ENCODE measurements at regions not wholly inside any gene's neighbourhood (a gene's known extent, or its start where the extent isn't known, plus 50 kb on each side); places are given as distances from the start of the nearest gene placed in this dataset.

- Histone ChIP-seq H3K27me3 (no peaks in the 10 kb centered on the region), H3K9me3 (no peaks in the 10 kb centered on the region), H3K4me1 (ENCODE audit: insufficient read depth) (no peaks in the 10 kb centered on the region), H3K36me3 (no peaks in the 10 kb centered on the region), H3K27ac (no peak overlapping the region), H3K4me3 (no peak overlapping the region)
- TF ChIP-seq CTCF (IDR thresholded peaks at IDR 0.05) (no peak), POLR2A (IDR thresholded peaks at IDR 0.05) (no peak), EP300 (IDR thresholded peaks at IDR 0.05) (no peak)
- intact Hi-C loops (cut with DNase I), result no loop called here
- no peak for DNase-seq
Measured at GRCh38 chr3:76586471-76586870, 453.4 kb upstream of the ROBO2 start.

- TF ChIP-seq CTCF (IDR thresholded peaks at IDR 0.05), result no peak
- no peak for TF ChIP-seq EP300 (IDR thresholded peaks at IDR 0.05)
- TF ChIP-seq POLR2A (IDR thresholded peaks at IDR 0.05), result no peak
- intact Hi-C loops (cut with DNase I), result no loop called here
- Histone ChIP-seq H3K27ac (no peak overlapping the region), H3K4me3 (no peak overlapping the region), H3K9me3 (no peaks in the 10 kb centered on the region), H3K36me3 (no peaks in the 10 kb centered on the region), H3K27me3 (no peaks in the 10 kb centered on the region), H3K4me1 (ENCODE audit: insufficient read depth) (no peaks in the 10 kb centered on the region)
- 93 to 94% (median 93%) methylated on average over 11 of the region's 11 CpGs for WGBS, 3 donors
- DNase-seq, result no peak
Measured at GRCh38 chr3:76610150-76610549, 429.7 kb upstream of the ROBO2 start.

DNA sequence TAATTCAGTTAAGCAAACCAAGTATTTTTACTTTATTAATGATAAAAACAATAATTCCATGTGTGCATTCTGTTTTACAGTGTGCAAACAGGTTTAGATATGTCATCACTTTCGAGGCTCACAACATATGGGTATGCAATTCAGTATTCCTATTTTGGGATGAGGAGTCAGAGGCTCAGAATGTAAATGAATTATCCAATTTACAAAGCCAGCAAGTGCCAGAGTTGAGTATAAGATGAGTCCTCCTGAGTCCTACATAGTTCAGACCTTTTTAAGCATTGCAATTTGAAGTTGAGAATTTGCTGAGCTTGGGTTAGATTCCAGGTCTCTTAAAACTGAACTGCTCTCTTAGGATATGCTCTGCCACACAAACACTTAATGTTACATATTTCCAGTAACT is 424.2 kb upstream of the ROBO2 start:
- TF ChIP-seq POLR2A (IDR thresholded peaks at IDR 0.05), result no peak
- intact Hi-C loops (cut with DNase I), result no loop called here

DNA sequence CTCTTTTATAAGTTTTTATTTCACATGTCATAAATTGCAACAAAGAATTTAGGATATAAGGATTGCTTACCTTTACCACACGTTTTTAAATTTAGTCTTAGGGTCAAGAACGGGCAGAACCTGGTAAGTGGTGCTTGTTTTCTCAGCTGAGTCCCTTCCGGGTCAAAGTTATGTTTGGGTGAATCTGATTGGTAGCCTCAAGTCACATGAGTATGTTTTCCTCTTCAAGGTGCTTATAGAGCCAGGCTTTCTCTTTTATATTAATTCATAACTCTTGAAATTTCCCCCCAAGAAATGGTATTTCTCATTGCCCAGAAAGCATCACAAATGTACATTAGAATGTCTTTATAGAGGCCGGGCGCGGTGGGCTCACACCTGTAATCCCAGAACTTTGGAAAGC is 415.7 kb upstream of the ROBO2 start:
- Histone ChIP-seq H3K27ac (no peak overlapping the region), H3K4me3 (no peak overlapping the region), H3K4me1 (ENCODE audit: insufficient read depth) (no peaks in the 10 kb centered on the region), H3K36me3 (no peaks in the 10 kb centered on the region), H3K9me3 (no peaks in the 10 kb centered on the region), H3K27me3 (no peaks in the 10 kb centered on the region)
- WGBS, 3 donors, result 80 to 90% (median 89%) methylated on average over 6 of the region's 6 CpGs
- DNase-seq, result no peak
- TF ChIP-seq POLR2A (IDR thresholded peaks at IDR 0.05), result no peak
- no peak for TF ChIP-seq CTCF (IDR thresholded peaks at IDR 0.05)
- TF ChIP-seq EP300 (IDR thresholded peaks at IDR 0.05), result no peak
- intact Hi-C loops (cut with DNase I), result no loop called here

More for the DNA sequence above, 424.2 kb upstream of the ROBO2 start:
- Histone ChIP-seq H3K27ac (no peak overlapping the region), H3K9me3 (no peaks in the 10 kb centered on the region), H3K4me1 (ENCODE audit: insufficient read depth) (no peaks in the 10 kb centered on the region), H3K27me3 (no peaks in the 10 kb centered on the region), H3K4me3 (no peak overlapping the region), H3K36me3 (no peaks in the 10 kb centered on the region)
- no peak for DNase-seq
- 24 to 43% (median 28%) methylated on average over 1 of the region's 1 CpG for WGBS, 3 donors

- DNase-seq, result no peak
- intact Hi-C loops (cut with DNase I), result no loop called here
- 44 to 57% (median 53%) methylated on average over 4 of the region's 4 CpGs for WGBS, 3 donors
- TF ChIP-seq POLR2A (IDR thresholded peaks at IDR 0.05) (no peak), CTCF (IDR thresholded peaks at IDR 0.05) (no peak), EP300 (IDR thresholded peaks at IDR 0.05) (no peak)
- H3K9me3 ChIP-seq, result no peaks in the 10 kb centered on the region
- no peaks in the 10 kb centered on the region for H3K4me1 ChIP-seq (ENCODE audit: insufficient read depth)
- H3K27me3 ChIP-seq, result no peaks in the 10 kb centered on the region
- no peaks in the 10 kb centered on the region for H3K36me3 ChIP-seq
- H3K4me3 ChIP-seq, result no peak overlapping the region
- H3K27ac ChIP-seq, result no peak overlapping the region
Measured at GRCh38 chr3:76627236-76627635, 412.7 kb upstream of the ROBO2 start.

All from ovary (tissue), 7 donors.